ENCODE measurements at regions not wholly inside any gene's neighbourhood (a gene's known extent, or its start where the extent isn't known, plus 50 kb on each side); places are given as distances from the start of the nearest gene placed in this dataset.

- 0 out of 5 replicates have a peak, but pooled peaks cover 0 to 2% of the 10 kb centered on the region in 2 experiments for H3K27me3 ChIP-seq (ENCODE audit: control insufficient read depth in 2 of 2, insufficient read depth in 2 of 2, low read length in 2 of 2)
- whole genome bisulfite sequencing (ENCODE audit: insufficient coverage, low coverage, missing lambda C conversion rate): 2% methylated on average over 9 of the region's 9 CpGs
- ChIA-PET CTCF (ENCODE audit: low intra/inter-chr PET ratio) (no interaction called here), POLR2A (no interaction called here)
- no peak overlapping the region for H3K4me3 ChIP-seq
- DNase-seq (ENCODE audit: extremely low read depth in 1 of 4, low spot score in 3 of 4) (no peak), FAIRE-seq (no peak), ATAC-seq (no peak)
- in situ Hi-C loops (cut with MboI) (no loop called here), intact Hi-C loops (cut with micrococcal nuclease) (no loop called here)
- no peaks in the 10 kb centered on the region for H3K9me3 ChIP-seq (replicated peaks; ENCODE audit: control insufficient read depth, insufficient read depth, low read depth, low read length)
- H4K20me1 ChIP-seq (replicated peaks; ENCODE audit: control insufficient read depth, insufficient read depth, low read length): no peaks in the 10 kb centered on the region
- H3K27ac ChIP-seq (ENCODE audit: extremely low read depth, low read depth, low read length): no peak overlapping the region
- no peak overlapping the region for H3K9ac ChIP-seq (ENCODE audit: insufficient read depth in 1 of 2, low read depth in 2 of 2, low read length in 2 of 2)
- BruUV-seq (replicated peaks): no TSS peak
- H3K9me1 ChIP-seq (ENCODE audit: control insufficient read depth, insufficient read depth, low read length): no peaks in the 10 kb centered on the region
- no peaks in the 10 kb centered on the region for H3K4me1 ChIP-seq (replicated peaks in 1 of 2; ENCODE audit: control insufficient read depth in 2 of 2, insufficient read depth in 2 of 2, low read length in 2 of 2)
- no peaks in the 10 kb centered on the region for H3K79me2 ChIP-seq (ENCODE audit: control insufficient read depth, insufficient read depth, low read length)
- no peaks in the 10 kb centered on the region for H3K36me3 ChIP-seq (ENCODE audit: control insufficient read depth, insufficient read depth, low read length)
- H3K4me2 ChIP-seq (ENCODE audit: insufficient read depth, low read length): no peak overlapping the region
- TF ChIP-seq NEUROD1 (IDR thresholded peaks at IDR 0.05; ENCODE audit: borderline replicate concordance, low read depth, low read length, partially characterized antibody): no peak
- TF ChIP-seq TCF3 (CRISPR knock-in tag; IDR thresholded peaks at IDR 0.05): no peak
- TF ChIP-seq TEAD4 (IDR thresholded peaks at IDR 0.05; ENCODE audit: low read length): no peak
- TF ChIP-seq TEAD4 (CRISPR knock-in tag; IDR thresholded peaks at IDR 0.05; ENCODE audit: borderline replicate concordance): no peak
- no peak for TF ChIP-seq XRCC3 (IDR thresholded peaks at IDR 0.05)
- no peak for TF ChIP-seq NKRF (IDR thresholded peaks at IDR 0.05; ENCODE audit: borderline replicate concordance)
- TF ChIP-seq ARID4B (CRISPR knock-in tag; IDR thresholded peaks at IDR 0.05): no peak
- TF ChIP-seq ZNF174 (CRISPR knock-in tag; IDR thresholded peaks at IDR 0.05): no peak
- no peak for TF ChIP-seq ZNF232 (CRISPR knock-in tag; IDR thresholded peaks at IDR 0.05)
- TF ChIP-seq STAT5A (IDR thresholded peaks at IDR 0.05; ENCODE audit: borderline replicate concordance, low read length): no peak
- no peak for TF ChIP-seq ILF3 (IDR thresholded peaks at IDR 0.05; ENCODE audit: borderline replicate concordance)
- no peak for TF ChIP-seq PBX2 (CRISPR knock-in tag; IDR thresholded peaks at IDR 0.05; ENCODE audit: low read depth)
- no peak for TF ChIP-seq PBX2 (tag; conservative IDR thresholded peaks at IDR 0.05; ENCODE audit: low read depth)
- H2AFZ ChIP-seq (ENCODE audit: low read depth, low read length): no peak overlapping the region
Observed at GRCh38 chr15:96648866-96649265, 318.4 kb downstream of the NR2F2 start.

Data from K562 (cell line).